NB4 (cell line): ENCODE measurements at regions not wholly inside any gene's neighbourhood (a gene's known extent, or its start where the extent isn't known, plus 50 kb on each side); places are given as distances from the start of the nearest gene placed in this dataset.

Experiments
- MYC ChIP-seq: IDR thresholded peaks from 2 replicates; pipeline ENCODE4 v1.6.1; 2011; ENCODE audit warnings: low read depth, low read length
- TF ChIP-seq, protein P1 (sequence below): IDR thresholded peaks from one replicate; pipeline ENCODE4 v1.5.1; 2012; ENCODE audit warnings: low read depth, low read length

DNA sequence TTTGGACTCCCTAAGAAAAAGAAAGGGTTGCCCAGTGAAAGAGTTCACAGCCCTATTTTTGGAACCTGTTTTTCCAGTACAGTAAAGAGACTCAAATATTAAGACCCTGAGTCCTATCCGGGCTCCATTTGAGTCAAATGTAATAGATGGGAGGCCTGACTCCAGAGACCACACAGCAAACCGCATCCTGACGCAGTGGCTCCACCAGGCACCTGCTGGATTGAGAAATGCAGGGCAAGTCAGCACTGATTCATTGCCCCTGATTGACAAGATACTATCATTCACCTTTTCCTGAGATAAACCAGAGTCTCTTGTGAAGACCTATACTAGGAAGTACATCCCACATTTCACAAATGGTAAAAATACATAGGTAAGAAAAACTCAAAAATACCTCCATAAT is 715.7 kb upstream of the SOX9 start:
- TF ChIP-seq, protein P1, sequence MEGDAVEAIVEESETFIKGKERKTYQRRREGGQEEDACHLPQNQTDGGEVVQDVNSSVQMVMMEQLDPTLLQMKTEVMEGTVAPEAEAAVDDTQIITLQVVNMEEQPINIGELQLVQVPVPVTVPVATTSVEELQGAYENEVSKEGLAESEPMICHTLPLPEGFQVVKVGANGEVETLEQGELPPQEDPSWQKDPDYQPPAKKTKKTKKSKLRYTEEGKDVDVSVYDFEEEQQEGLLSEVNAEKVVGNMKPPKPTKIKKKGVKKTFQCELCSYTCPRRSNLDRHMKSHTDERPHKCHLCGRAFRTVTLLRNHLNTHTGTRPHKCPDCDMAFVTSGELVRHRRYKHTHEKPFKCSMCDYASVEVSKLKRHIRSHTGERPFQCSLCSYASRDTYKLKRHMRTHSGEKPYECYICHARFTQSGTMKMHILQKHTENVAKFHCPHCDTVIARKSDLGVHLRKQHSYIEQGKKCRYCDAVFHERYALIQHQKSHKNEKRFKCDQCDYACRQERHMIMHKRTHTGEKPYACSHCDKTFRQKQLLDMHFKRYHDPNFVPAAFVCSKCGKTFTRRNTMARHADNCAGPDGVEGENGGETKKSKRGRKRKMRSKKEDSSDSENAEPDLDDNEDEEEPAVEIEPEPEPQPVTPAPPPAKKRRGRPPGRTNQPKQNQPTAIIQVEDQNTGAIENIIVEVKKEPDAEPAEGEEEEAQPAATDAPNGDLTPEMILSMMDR, result no peak
- TF ChIP-seq MYC, result no peak
